ENCODE measurements at regions not wholly inside any gene's neighbourhood (a gene's known extent, or its start where the extent isn't known, plus 50 kb on each side); places are given as distances from the start of the nearest gene placed in this dataset.

DNA sequence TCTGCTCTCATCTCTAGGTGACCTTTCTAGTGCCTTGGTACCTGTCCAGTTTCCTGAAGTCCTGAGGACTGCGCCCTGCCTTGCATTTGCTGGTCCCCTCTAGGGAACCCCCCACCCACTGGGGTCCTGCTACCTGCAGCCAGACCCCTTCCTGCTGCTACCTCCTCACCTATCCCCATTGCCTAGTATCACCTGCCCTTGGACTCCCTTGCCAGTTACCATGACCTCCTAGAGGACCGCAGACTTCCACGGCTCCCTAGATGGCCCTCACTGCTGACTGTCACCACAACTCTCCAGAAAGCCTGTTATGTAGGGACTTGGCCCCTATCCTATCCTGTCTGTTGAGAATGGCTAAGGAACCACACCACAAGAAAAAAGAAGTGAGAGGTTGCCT lies 166.6 kb downstream of the EFNB1 start:
- TF ChIP-seq, protein P1, sequence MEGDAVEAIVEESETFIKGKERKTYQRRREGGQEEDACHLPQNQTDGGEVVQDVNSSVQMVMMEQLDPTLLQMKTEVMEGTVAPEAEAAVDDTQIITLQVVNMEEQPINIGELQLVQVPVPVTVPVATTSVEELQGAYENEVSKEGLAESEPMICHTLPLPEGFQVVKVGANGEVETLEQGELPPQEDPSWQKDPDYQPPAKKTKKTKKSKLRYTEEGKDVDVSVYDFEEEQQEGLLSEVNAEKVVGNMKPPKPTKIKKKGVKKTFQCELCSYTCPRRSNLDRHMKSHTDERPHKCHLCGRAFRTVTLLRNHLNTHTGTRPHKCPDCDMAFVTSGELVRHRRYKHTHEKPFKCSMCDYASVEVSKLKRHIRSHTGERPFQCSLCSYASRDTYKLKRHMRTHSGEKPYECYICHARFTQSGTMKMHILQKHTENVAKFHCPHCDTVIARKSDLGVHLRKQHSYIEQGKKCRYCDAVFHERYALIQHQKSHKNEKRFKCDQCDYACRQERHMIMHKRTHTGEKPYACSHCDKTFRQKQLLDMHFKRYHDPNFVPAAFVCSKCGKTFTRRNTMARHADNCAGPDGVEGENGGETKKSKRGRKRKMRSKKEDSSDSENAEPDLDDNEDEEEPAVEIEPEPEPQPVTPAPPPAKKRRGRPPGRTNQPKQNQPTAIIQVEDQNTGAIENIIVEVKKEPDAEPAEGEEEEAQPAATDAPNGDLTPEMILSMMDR (IDR thresholded peaks at IDR 0.05; ENCODE audit: low read length, missing control alignments): no peak
- H3K4me3 ChIP-seq (replicated peaks; ENCODE audit: low read depth, low read length): no peak overlapping the region
- no peak for DNase-seq (ENCODE audit: low read depth)

- no peak overlapping the region for H3K4me3 ChIP-seq (replicated peaks; ENCODE audit: low read depth, low read length)
- TF ChIP-seq, protein P1 (IDR thresholded peaks at IDR 0.05; ENCODE audit: low read length, missing control alignments): no peak
- DNase-seq (ENCODE audit: low read depth): no peak
Observed at GRCh38 chrX:68994891-68995255, 166.1 kb downstream of the EFNB1 start.

DNA sequence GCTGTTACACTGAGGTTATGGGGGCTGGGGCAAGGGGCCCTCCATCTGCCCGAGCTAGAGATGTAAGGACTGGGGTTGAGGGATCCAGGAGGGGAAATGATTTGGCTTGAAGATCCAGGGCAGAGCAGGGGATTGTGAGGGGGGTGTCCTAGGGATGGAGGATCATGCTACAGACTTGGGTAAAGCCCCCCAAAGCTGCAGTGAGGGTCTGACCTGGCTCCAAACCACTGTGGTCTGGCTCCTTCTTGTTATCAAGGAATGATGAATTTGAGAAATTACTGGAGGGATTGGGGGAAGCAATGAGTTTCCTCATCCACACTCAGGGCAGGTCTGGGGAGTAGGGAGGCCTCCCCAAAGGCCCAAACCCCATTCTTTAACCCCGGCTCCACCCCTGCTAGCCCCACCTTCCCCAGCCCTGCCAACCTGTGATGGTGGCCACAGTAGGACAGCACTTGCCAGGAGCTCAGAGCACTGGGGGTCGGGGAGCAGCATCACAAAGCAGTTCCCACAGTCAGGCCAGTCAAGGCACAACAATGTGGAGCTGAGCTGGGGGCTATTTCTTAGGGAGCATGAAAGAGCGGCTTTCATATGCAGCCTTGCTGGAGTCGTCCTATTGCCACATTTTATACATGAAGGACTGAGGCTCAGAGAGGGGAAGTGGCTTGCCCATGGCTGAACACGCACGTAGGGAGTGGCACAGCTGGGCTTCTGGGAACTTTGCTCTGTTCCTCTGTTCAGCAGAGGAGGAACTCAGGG lies 165.5 kb downstream of the EFNB1 start:
- TF ChIP-seq, protein P1 (IDR thresholded peaks at IDR 0.05; ENCODE audit: low read length, missing control alignments): no peak
- H3K4me3 ChIP-seq (replicated peaks; ENCODE audit: low read depth, low read length): no peak overlapping the region
- no peak for DNase-seq (ENCODE audit: low read depth)

DNA sequence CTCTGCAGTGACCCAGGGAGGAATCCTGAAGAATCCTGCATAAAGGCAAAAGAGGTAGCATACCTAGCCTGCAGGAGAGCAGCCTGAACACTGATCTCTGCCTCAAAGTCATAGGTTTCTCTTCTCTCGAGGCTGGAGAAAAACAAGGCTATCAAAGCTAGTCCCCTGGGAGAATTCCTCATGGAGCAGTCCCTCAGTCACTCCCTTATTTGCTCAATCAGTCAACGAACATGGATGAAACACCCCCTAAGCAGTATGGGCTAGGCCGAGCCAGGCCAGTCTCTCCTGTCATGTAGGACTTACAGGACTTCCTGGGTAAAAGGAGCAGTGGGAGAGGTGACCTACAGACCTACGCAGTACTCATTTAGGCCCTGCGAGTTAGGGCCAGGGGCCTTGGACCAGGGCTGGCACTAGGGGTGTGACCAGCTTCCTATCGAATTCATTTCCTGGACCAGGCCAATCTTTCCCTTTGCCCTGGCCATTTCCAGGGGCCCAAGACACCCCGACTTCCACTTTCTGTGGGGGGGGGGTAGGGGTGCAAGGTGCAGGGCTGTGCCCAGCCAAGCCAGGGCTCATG lies 164.1 kb downstream of the EFNB1 start:
- TF ChIP-seq, protein P1 (IDR thresholded peaks at IDR 0.05; ENCODE audit: low read length, missing control alignments): no peak
- no peak for DNase-seq (ENCODE audit: low read depth)
- no peak overlapping the region for H3K4me3 ChIP-seq (replicated peaks; ENCODE audit: low read depth, low read length)

DNA sequence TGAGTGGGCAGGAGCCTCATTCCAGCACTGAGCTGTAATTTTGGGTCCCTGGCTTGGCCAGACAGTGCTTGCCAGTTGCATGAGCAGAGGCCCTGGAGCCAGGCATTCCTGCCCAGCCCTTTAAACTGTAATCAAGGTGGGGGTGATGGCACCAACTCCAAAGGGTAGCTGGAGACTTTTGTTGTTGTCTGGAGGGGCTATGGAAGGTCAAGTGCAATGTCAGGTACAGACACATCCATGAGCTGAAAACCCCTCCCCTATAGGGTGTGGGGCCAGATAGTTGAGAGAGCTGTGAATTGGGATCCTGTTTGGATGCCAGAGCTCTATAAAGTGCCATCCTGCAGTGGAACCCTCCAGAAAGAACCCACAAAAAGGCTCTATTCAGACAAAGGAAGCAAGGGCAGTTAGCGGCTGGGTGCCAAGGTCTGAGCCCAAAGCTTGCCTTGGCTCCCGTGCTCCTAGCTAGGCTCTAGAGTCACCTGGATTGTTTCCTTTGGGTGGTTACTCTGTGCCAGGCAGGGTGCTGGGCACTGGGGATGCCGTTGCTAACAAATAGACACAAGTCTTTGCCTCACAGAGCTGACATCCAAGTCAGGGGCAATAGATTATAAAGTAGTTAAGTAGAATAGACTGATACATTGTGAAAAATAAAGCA lies 163.0 kb downstream of the EFNB1 start:
- TF ChIP-seq, protein P1 (IDR thresholded peaks at IDR 0.05; ENCODE audit: low read length, missing control alignments): no peak
- H3K4me3 ChIP-seq (replicated peaks; ENCODE audit: low read depth, low read length): no peak overlapping the region
- DNase-seq (ENCODE audit: low read depth): no peak

DNA sequence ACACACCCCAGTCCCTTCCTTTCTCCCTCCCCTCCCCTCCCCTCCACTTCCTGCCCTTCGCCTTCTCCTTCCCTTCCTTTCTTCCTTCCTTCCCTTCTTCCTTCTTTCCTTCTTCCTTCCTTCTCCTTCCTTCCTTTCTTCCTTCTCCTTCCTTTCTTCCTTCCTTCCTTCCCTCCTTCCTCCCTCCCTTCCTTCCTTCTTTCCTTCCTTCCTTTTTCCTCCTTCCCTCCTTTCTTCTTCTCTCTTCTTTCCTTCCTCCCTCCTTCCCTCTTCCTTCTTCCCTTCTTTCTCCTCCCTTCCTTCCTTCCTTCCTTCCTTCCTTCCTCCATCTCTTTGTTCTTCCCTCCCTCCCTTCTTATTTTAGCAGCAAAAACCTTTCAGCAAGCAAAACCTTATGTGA lies 162.1 kb downstream of the EFNB1 start:
- DNase-seq (ENCODE audit: low read depth): no peak
- TF ChIP-seq, protein P1 (IDR thresholded peaks at IDR 0.05; ENCODE audit: low read length, missing control alignments): no peak
- H3K4me3 ChIP-seq (replicated peaks; ENCODE audit: low read depth, low read length): no peak overlapping the region

All from fibroblast of pulmonary artery (primary cell).